CD14-positive monocyte (primary cell): ENCODE measurements at regions not wholly inside any gene's neighbourhood (a gene's known extent, or its start where the extent isn't known, plus 50 kb on each side); places are given as distances from the start of the nearest gene placed in this dataset.

Source experiments
- DNase-seq, 3 donors: peaks; one replicate each; pipeline ENCODE4 v3.0.0-alpha.2; 2011 to 2022
- H2AFZ ChIP-seq: 2 replicates; pipeline ENCODE4 v1.6.0; 2012; ENCODE audit warnings: mild to moderate bottlenecking, low read depth, low read length, inconsistent platforms; ENCODE audit not compliant: insufficient read depth, poor library complexity, severe bottlenecking
- H3K27ac ChIP-seq, 2 donors: 1 replicate in 1 of 2; 2 replicates in 1 of 2; pipeline ENCODE4 v1.5.1; 2012 to 2013; ENCODE audit warnings: low read length in 2 of 2, control low read depth in 1 of 2, inconsistent platforms in 1 of 2, low read depth in 1 of 2, mild to moderate bottlenecking in 1 of 2
- H3K27me3 ChIP-seq, 2 donors: one replicate each; pipeline versions ENCODE4 v1.6.0 to v1.6.1; 2011 to 2013; ENCODE audit warnings: low read length in 2 of 2; ENCODE audit not compliant: control insufficient read depth in 2 of 2, insufficient read depth in 2 of 2
- H3K36me3 ChIP-seq, 2 donors: replicated peaks in 1 of 2; 1 replicate in 1 of 2; 2 replicates in 1 of 2; pipeline versions ENCODE4 v1.5.1 to v1.6.1; 2012 to 2013; ENCODE audit warnings: low read length in 2 of 2, control low read depth in 1 of 2, inconsistent platforms in 1 of 2, mild to moderate bottlenecking in 1 of 2; ENCODE audit not compliant: insufficient read depth in 2 of 2, control insufficient read depth in 1 of 2
- H3K4me1 ChIP-seq, 2 donors: 1 replicate in 1 of 2; 2 replicates in 1 of 2; pipeline versions ENCODE4 v1.5.1 to v1.6.1; 2012 to 2013; ENCODE audit warnings: low read length in 2 of 2, control low read depth in 1 of 2, inconsistent platforms in 1 of 2, mild to moderate bottlenecking in 1 of 2, moderate library complexity in 1 of 2; ENCODE audit not compliant: insufficient read depth in 2 of 2, control insufficient read depth in 1 of 2
- H3K4me2 ChIP-seq: replicated peaks from 2 replicates; pipeline ENCODE3; 2012; ENCODE audit warnings: low read length, moderate library complexity, mild to moderate bottlenecking; ENCODE audit not compliant: poor library complexity, severe bottlenecking; ENCODE audit errors: extremely low read depth
- H3K4me3 ChIP-seq, 3 experiments: fragments of 200-600 bp in 1 of 3; sonication (generic) in 1 of 3; replicated peaks in 1 of 3; 1 replicate in 2 of 3; 2 replicates in 1 of 3; pipeline ENCODE4 v1.5.1; 2011 to 2013; ENCODE audit warnings: low read length in 3 of 3, mild to moderate bottlenecking in 3 of 3, control low read depth in 2 of 3, low read depth in 2 of 3, inconsistent platforms in 1 of 3, moderate library complexity in 1 of 3
- H3K79me2 ChIP-seq: 2 replicates; pipeline ENCODE4 v1.6.0; 2012; ENCODE audit warnings: mild to moderate bottlenecking, control low read depth, inconsistent platforms, low read length, moderate library complexity; ENCODE audit not compliant: insufficient read depth
- H3K9ac ChIP-seq: 2 replicates; pipeline ENCODE4 v1.6.0; 2017; ENCODE audit warnings: low read length, mild to moderate bottlenecking; ENCODE audit not compliant: insufficient read depth, poor library complexity, severe bottlenecking
- H3K9me3 ChIP-seq, 2 donors: replicated peaks in 1 of 2; 1 replicate in 1 of 2; 2 replicates in 1 of 2; pipeline versions ENCODE4 v1.5.1 to v1.6.1; 2012 to 2013; ENCODE audit warnings: low read length in 2 of 2, control low read depth in 1 of 2; ENCODE audit not compliant: control insufficient read depth in 1 of 2, insufficient read depth in 1 of 2
- H4K20me1 ChIP-seq: 2 replicates; pipeline ENCODE4 v1.6.0; 2012; ENCODE audit warnings: mild to moderate bottlenecking, low read length, control low read depth, moderate library complexity; ENCODE audit not compliant: insufficient read depth
- H3K27ac Mint-ChIP-seq, 7 donors: one replicate each; pipeline ENCODE4 v1.8.0; 2020; ENCODE audit warnings: mild to moderate bottlenecking in 7 of 7, mixed read lengths in 7 of 7, moderate library complexity in 6 of 7, inconsistent platforms in 2 of 7
- H3K27me3 Mint-ChIP-seq, 3 donors: one replicate each; pipeline ENCODE4 v1.8.0; 2021 to 2022; ENCODE audit warnings: low read depth in 3 of 3, mild to moderate bottlenecking in 3 of 3, mixed read lengths in 3 of 3, moderate library complexity in 3 of 3, inconsistent platforms in 1 of 3
- H3K36me3 Mint-ChIP-seq, 2 donors: one replicate each; pipeline ENCODE4 v1.8.0; 2020; ENCODE audit warnings: mixed read lengths in 2 of 2, inconsistent platforms in 1 of 2, mild to moderate bottlenecking in 1 of 2
- H3K4me1 Mint-ChIP-seq: one replicate; pipeline ENCODE4 v1.8.0; 2020; ENCODE audit warnings: mild to moderate bottlenecking, mixed read lengths
- H3K4me3 Mint-ChIP-seq, 2 donors: one replicate each; pipeline ENCODE4 v1.8.0; 2020; ENCODE audit warnings: mild to moderate bottlenecking in 2 of 2, mixed read lengths in 2 of 2, moderate library complexity in 1 of 2
- H3K9me3 Mint-ChIP-seq, 7 donors: one replicate each; pipeline ENCODE4 v1.8.0; 2020 to 2022; ENCODE audit warnings: mixed read lengths in 7 of 7, mild to moderate bottlenecking in 6 of 7, moderate library complexity in 6 of 7, inconsistent platforms in 2 of 7
- WGBS: methylation state at CpG from one replicate; pipeline ENCODE4 v1.1.5; 2013; ENCODE audit warnings: missing lambda C conversion rate; ENCODE audit not compliant: insufficient coverage; 5-methylcytosine and 5-hydroxymethylcytosine counted together
- intact Hi-C, 2 donors: fragments of 100-400 bp; cut with micrococcal nuclease; formaldehyde crosslinking; loops; one replicate each; pipeline versions ENCODE4 v1.15.0 to v1.15.1; 2023
- TF ChIP-seq, protein P1 (sequence below): fragments of 200-600 bp; IDR thresholded peaks from one replicate; pipeline ENCODE4 v1.8.0; 2022; ENCODE audit warnings: antibody characterized with exemption, mild to moderate bottlenecking

DNA sequence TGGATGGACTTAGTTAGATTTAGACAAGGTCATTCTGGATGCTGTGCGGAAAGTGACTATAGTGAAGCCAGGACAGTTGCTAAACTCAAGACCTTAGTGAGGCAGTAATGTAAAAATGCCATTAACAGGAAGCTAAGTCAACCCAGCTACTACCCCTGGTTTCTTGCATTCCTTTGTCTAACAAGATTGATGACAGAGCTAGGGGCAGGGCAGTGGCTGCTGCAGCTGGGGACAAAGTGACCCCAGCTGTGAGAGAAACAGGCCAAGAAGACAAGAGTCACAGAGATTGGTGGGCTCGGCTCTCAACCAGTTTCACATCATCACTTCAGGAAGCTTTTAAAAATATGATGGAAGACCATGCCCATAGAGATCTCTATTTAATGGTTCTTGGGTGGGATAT is 110.4 kb upstream of the POU2AF2 start:
- no peak overlapping the region for H2AFZ ChIP-seq
- no peak overlapping the region for H3K9ac ChIP-seq
- H3K4me2 ChIP-seq: no peak overlapping the region
- Mint-ChIP-seq H3K9me3 (peaks cover 0 to 2% (median 0%) of the 10 kb centered on the region in 7 donors), H3K27ac (no peak overlapping the region), H3K27me3 (peaks cover 0 to 4% (median 0%) of the 10 kb centered on the region in 3 donors), H3K36me3 (no peaks in the 10 kb centered on the region), H3K4me3 (no peak overlapping the region), H3K4me1 (no peaks in the 10 kb centered on the region)
- TF ChIP-seq, protein P1, sequence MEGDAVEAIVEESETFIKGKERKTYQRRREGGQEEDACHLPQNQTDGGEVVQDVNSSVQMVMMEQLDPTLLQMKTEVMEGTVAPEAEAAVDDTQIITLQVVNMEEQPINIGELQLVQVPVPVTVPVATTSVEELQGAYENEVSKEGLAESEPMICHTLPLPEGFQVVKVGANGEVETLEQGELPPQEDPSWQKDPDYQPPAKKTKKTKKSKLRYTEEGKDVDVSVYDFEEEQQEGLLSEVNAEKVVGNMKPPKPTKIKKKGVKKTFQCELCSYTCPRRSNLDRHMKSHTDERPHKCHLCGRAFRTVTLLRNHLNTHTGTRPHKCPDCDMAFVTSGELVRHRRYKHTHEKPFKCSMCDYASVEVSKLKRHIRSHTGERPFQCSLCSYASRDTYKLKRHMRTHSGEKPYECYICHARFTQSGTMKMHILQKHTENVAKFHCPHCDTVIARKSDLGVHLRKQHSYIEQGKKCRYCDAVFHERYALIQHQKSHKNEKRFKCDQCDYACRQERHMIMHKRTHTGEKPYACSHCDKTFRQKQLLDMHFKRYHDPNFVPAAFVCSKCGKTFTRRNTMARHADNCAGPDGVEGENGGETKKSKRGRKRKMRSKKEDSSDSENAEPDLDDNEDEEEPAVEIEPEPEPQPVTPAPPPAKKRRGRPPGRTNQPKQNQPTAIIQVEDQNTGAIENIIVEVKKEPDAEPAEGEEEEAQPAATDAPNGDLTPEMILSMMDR: no peak
- no peaks in the 10 kb centered on the region for H3K79me2 ChIP-seq
- H3K9me3 ChIP-seq: no peaks in the 10 kb centered on the region
- 100% methylated on average over 1 of the region's 2 CpGs for WGBS
- H3K27me3 ChIP-seq: no peaks in the 10 kb centered on the region
- no peak overlapping the region for H3K27ac ChIP-seq
- intact Hi-C loops: no loop called here
- no peaks in the 10 kb centered on the region for H4K20me1 ChIP-seq
- H3K4me1 ChIP-seq: no peaks in the 10 kb centered on the region
- H3K36me3 ChIP-seq: no peaks in the 10 kb centered on the region
- H3K4me3 ChIP-seq: no peak overlapping the region
- no peak for DNase-seq

DNA sequence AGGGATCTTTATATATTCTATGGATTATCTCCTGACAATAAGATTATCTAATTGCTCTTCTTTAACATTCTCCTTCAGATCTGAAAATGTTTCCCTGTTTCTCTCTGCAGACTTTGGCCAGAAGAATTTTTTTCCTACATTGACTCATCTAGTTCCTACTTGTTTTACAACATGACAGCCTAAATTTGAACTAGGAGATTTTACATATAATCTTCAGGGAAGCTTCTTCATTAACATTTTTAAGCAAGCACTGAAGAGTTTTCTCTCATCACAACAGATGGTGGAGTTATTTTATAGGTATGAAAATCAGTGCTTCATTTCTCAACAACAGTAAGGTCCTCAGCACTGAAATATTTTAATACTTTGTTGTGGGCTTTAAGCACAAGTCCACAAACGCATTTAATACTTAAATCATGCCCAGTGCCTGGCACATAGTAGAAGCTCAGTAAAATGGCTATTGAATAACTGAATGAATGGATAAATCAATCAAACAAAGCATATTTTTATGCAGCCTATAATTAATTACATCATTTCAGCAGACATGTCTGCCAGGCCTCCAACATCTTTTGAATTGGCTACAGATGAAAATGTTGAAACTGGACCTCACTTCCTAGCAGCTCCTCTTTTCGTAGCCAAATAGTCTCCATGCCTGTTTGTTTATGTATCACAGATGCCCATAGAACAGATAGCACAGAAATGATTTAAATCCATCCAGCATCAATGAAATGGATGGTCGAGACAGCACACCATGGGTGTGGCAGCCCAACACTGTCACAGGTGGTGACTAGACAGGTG is 117.3 kb upstream of the POU2AF2 start:
- no peak for DNase-seq
- no peak overlapping the region for H3K9ac ChIP-seq
- no peaks in the 10 kb centered on the region for H3K79me2 ChIP-seq
- H2AFZ ChIP-seq: no peak overlapping the region
- no peaks in the 10 kb centered on the region for H3K36me3 ChIP-seq
- TF ChIP-seq, protein P1: no peak
- H3K4me3 Mint-ChIP-seq: no peak overlapping the region
- H3K27me3 ChIP-seq: no peaks in the 10 kb centered on the region
- H3K9me3 Mint-ChIP-seq: peaks cover 0 to 2% (median 0%) of the 10 kb centered on the region in 7 donors
- no peak overlapping the region for H3K27ac Mint-ChIP-seq
- intact Hi-C loops: no loop called here
- H4K20me1 ChIP-seq: no peaks in the 10 kb centered on the region
- no peaks in the 10 kb centered on the region for H3K4me1 ChIP-seq
- H3K27ac ChIP-seq: no peak overlapping the region
- no peaks in the 10 kb centered on the region for H3K4me1 Mint-ChIP-seq
- whole genome bisulfite sequencing: 80% methylated on average over 1 of the region's 3 CpGs
- no peaks in the 10 kb centered on the region for H3K9me3 ChIP-seq
- H3K4me3 ChIP-seq: no peak overlapping the region
- no peak overlapping the region for H3K4me2 ChIP-seq
- H3K27me3 Mint-ChIP-seq: peaks cover 0 to 3% (median 2%) of the 10 kb centered on the region in 3 donors
- H3K36me3 Mint-ChIP-seq: no peaks in the 10 kb centered on the region
